Activated naive CD8-positive, alpha-beta T cell treated with anti-CD3 and anti-CD28 coated beads for 36 hours (primary cell): ENCODE measurements at regions not wholly inside any gene's neighbourhood (a gene's known extent, or its start where the extent isn't known, plus 50 kb on each side); places are given as distances from the start of the nearest gene placed in this dataset.
"Not testable (repeated sequence)": the region's sequence is repeated elsewhere in the genome, so short reads cannot be mapped to it uniquely, and the experiment has no call there.

Source experiments
- DNase-seq: peaks from one replicate; pipeline ENCODE4 v3.0.0; 2021
- H3K27ac Mint-ChIP-seq: one replicate; pipeline ENCODE4 v1.8.0; 2022; ENCODE audit warnings: mild to moderate bottlenecking, moderate library complexity, mixed read lengths
- H3K27me3 Mint-ChIP-seq: one replicate; pipeline ENCODE4 v1.8.0; 2022; ENCODE audit warnings: mild to moderate bottlenecking, mixed read lengths
- H3K36me3 Mint-ChIP-seq: one replicate; pipeline ENCODE4 v1.8.0; 2021; ENCODE audit warnings: mild to moderate bottlenecking, mixed read lengths
- H3K4me1 Mint-ChIP-seq: one replicate; pipeline ENCODE4 v1.8.0; 2021; ENCODE audit warnings: mixed read lengths
- H3K4me3 Mint-ChIP-seq: one replicate; pipeline ENCODE4 v1.8.0; 2022; ENCODE audit warnings: mild to moderate bottlenecking, moderate library complexity, mixed read lengths
- H3K9me3 Mint-ChIP-seq: one replicate; pipeline ENCODE4 v1.8.0; 2022; ENCODE audit warnings: mixed read lengths

DNA sequence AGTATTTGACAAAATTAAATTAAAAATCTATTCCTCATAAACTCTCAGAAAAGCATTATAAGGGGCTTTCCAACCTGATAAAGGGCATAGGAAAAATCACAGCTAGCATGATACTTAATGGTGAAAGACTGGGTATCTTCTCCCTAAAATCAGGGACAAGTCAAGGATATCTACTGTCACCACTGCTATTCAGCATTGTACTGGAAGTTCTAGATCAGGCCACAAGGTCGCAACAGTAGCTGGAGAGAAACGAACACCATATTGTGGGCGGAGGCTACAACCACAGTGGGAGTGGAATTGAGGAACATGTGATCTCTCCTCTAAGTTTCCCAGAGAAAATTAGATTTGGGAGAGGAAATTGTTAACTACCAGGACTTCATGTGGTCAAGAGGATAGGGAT lies 70.0 kb upstream of the NAMPT start:
- Mint-ChIP-seq H3K27me3 (peaks cover 72% of the 10 kb centered on the region), H3K9me3 (peaks cover 16% of the 10 kb centered on the region), H3K4me3 (no peak overlapping the region), H3K27ac (no peak overlapping the region), H3K4me1 (peaks cover 9% of the 10 kb centered on the region), H3K36me3 (peaks cover 17% of the 10 kb centered on the region)
- DNase-seq, result no peak

DNA sequence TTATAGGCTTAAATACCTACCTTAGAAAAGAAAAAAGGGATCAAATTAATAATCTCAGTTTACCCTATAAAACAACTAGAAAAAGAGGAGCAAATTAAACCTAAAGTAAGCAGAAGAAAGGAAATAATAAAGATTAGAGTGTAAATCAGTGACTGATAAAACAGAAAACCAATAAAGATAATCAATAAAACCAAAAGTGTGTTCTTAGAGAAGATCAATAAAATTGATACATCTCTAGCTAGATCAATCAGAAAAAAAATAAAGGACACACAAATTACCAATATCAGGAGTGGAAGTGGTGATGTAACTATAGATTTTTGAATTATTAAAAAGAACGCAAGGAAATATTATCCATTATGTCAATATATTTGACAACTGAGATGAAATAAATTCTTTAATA lies 69.2 kb upstream of the NAMPT start:
- peaks cover 64% of the 10 kb centered on the region for H3K27me3 Mint-ChIP-seq
- peaks cover 18% of the 10 kb centered on the region for H3K36me3 Mint-ChIP-seq
- no peak overlapping the region for H3K4me3 Mint-ChIP-seq

GRCh38 chr7:106348231-106348630 lies 63.4 kb upstream of the NAMPT start:
- Mint-ChIP-seq H3K4me3 (no peak overlapping the region), H3K36me3 (peaks cover 51% of the 10 kb centered on the region), H3K27ac (peak overlapping the region; percentile 56), H3K27me3 (peaks cover 23% of the 10 kb centered on the region), H3K4me1 (peaks cover 46% of the 10 kb centered on the region), H3K9me3 (peaks cover 44% of the 10 kb centered on the region)
- DNase-seq, result no peak

More for the DNA sequence above, 69.2 kb upstream of the NAMPT start:
- Mint-ChIP-seq H3K4me1 (peaks cover 9% of the 10 kb centered on the region), H3K9me3 (peaks cover 16% of the 10 kb centered on the region), H3K27ac (no peak overlapping the region)
- no peak for DNase-seq

- peaks cover 14% of the 10 kb centered on the region for H3K27me3 Mint-ChIP-seq
- peaks cover 58% of the 10 kb centered on the region for H3K36me3 Mint-ChIP-seq
- H3K4me3 Mint-ChIP-seq, result peak overlapping the region; percentile 48
- peaks cover 52% of the 10 kb centered on the region for H3K9me3 Mint-ChIP-seq
- DNase-seq, result no peak
- peak overlapping the region; percentile 97 for H3K27ac Mint-ChIP-seq
- peaks cover 47% of the 10 kb centered on the region for H3K4me1 Mint-ChIP-seq
Measured at GRCh38 chr7:106347229-106347833, 62.5 kb upstream of the NAMPT start.

DNA sequence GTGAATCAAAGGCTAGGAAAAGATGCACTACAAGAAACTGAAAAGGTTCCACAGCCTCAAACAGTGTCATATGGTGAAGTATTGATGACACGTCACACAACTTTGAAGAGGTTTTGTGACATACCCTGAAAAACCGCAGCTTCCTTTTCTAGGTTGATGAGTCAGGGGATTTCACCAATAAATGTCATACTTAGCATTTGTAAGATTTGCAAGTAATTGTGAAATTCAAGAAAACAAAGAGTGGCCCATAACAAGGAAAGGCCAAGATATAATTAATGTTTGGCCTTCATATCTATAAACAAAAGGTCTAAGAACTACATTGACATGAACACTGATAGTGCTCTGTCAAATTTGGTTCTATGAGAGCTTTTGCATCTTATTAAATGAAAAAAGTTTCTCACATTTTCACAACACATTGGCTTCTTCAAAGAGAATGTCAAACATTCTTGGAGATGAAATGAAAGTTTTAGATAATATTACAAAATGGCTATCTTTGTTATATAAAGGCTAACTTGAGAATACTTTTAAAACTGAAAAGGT lies 62.0 kb upstream of the NAMPT start:
- DNase-seq, result peak; percentile 48
- peaks cover 56% of the 10 kb centered on the region for H3K9me3 Mint-ChIP-seq
- peak overlapping the region; percentile 97 for H3K27ac Mint-ChIP-seq
- H3K36me3 Mint-ChIP-seq, result peaks cover 64% of the 10 kb centered on the region
- H3K27me3 Mint-ChIP-seq, result peaks cover 8% of the 10 kb centered on the region
- peak overlapping the region; percentile 69 for H3K4me3 Mint-ChIP-seq
- H3K4me1 Mint-ChIP-seq, result peaks cover 47% of the 10 kb centered on the region

DNA sequence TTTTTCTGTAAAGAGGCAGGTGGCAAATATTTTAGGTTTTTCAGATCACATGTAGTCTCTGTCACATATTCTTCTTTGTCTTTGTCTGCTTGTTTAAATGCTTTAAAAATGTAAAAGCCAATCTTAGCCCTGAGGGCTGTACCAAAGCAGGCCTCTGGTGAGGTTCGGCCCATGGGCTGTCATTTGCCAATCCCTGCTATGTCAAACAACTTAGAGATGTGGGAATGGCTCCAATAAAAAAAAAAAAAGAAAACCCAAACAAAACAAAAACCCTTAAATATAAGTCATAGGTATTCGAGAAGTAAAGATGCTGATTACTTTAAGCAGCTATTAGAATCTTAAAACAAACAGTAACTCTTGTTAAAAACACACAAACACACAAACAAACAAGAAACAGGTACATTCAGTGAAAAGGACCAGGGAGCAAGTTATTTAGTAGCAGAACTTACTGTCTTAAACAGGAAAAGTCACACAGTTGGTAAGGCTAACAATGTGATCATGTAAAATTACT lies 61.4 kb upstream of the NAMPT start:
- H3K9me3 Mint-ChIP-seq, result peaks cover 56% of the 10 kb centered on the region
- peak overlapping the region; percentile 97 for H3K27ac Mint-ChIP-seq
- no peak for DNase-seq
- peak overlapping the region; percentile 69 for H3K4me3 Mint-ChIP-seq
- H3K27me3 Mint-ChIP-seq, result peaks cover 5% of the 10 kb centered on the region
- peaks cover 47% of the 10 kb centered on the region for H3K4me1 Mint-ChIP-seq
- peaks cover 67% of the 10 kb centered on the region for H3K36me3 Mint-ChIP-seq

DNA sequence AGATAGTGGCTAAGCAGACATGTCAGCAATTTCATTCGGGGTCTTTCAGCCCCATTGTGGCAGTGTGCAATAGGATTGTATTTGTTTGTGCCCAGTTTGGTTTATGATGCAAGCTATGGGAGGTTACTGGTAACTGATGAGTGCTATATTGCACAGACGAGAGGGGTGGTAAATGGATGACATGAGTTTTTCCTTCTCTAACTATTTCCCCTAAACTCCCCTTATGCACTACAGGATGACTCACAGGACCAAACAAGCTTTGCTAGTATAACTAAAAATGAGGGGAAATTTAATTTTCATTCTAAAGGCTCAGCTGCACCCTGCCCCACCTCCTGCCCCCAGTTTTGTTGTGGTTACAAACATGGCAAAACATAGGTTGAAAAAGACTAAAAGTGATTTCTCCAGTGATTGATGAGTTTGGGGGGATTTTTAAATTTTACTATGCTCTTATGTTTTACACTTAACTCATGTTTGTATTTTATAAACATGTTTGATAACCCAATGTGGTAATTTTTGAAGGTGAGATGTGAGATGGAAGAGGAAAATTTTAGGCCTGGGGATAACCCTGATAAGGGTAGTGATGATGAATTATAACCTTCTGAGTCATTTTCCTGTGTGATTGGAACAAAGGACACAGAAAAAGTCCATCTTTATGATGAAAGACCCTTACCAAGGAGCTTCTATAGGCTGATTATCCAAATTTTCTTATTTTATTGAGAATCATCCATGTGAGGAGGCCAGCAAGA lies 60.8 kb upstream of the NAMPT start:
- H3K27me3 Mint-ChIP-seq, result peaks cover 1% of the 10 kb centered on the region
- H3K36me3 Mint-ChIP-seq, result peaks cover 68% of the 10 kb centered on the region
- H3K4me1 Mint-ChIP-seq, result peaks cover 47% of the 10 kb centered on the region
- H3K27ac Mint-ChIP-seq, result peak overlapping the region; percentile 97
- peak overlapping the region; percentile 69 for H3K4me3 Mint-ChIP-seq
- peaks cover 60% of the 10 kb centered on the region for H3K9me3 Mint-ChIP-seq
- DNase-seq, result peak; percentile 71

DNA sequence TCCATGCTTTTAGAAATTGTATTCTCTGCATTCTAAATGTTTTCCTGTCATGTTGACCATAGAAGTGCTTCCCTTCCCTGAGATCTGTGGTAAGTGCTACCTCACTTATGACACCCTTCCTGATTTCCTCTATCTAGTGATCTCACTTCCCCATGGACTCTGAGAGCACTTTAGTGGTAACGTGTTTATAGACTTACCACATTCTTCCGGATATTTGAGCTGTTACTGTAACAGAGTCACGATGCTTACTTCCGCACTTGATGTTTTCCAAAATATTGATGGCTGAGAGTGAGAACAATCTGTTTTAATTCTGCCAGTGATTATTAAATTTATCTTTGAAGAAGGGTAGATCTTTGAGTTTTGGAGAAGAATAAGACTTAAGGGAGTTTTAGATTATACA lies 60.1 kb upstream of the NAMPT start:
- H3K27me3 Mint-ChIP-seq, result no peaks in the 10 kb centered on the region
- peaks cover 64% of the 10 kb centered on the region for H3K9me3 Mint-ChIP-seq
- peak overlapping the region; percentile 97 for H3K27ac Mint-ChIP-seq
- DNase-seq, result no peak
- H3K36me3 Mint-ChIP-seq, result peaks cover 68% of the 10 kb centered on the region
- H3K4me1 Mint-ChIP-seq, result peaks cover 47% of the 10 kb centered on the region
- peak overlapping the region; percentile 16 for H3K4me3 Mint-ChIP-seq

GRCh38 chr7:106344211-106344610 lies 59.4 kb upstream of the NAMPT start:
- Mint-ChIP-seq H3K27me3 (no peaks in the 10 kb centered on the region), H3K9me3 (peaks cover 61% of the 10 kb centered on the region), H3K4me1 (peaks cover 47% of the 10 kb centered on the region), H3K36me3 (peaks cover 65% of the 10 kb centered on the region), H3K27ac (peak overlapping the region; percentile 97), H3K4me3 (no peak overlapping the region)
- no peak for DNase-seq

- H3K4me1 Mint-ChIP-seq, result peaks cover 38% of the 10 kb centered on the region
- peaks cover 54% of the 10 kb centered on the region for H3K9me3 Mint-ChIP-seq
- not testable (repeated sequence) for H3K4me3 Mint-ChIP-seq, H3K27ac Mint-ChIP-seq, H3K27me3 Mint-ChIP-seq, DNase-seq
- H3K36me3 Mint-ChIP-seq, result peaks cover 49% of the 10 kb centered on the region
Measured at GRCh38 chr7:106342049-106342448, 57.3 kb upstream of the NAMPT start.

DNA sequence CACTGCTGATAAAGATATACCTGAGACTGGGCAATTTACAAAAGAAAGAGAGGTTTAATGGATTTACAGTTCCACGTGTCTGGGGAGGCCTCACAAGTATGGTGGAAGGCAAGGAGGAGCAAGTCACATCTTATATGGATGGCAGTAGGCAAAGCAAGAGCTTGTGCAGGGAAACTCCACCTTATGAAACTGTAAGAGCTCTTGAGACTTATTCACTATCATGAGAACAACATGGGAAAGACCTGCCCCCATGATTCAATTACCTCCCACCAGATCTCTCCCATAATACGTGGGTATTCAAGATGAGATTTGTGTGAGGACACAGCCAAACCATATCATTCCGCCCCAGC lies 55.4 kb upstream of the NAMPT start:
- H3K4me1 Mint-ChIP-seq, result peaks cover 21% of the 10 kb centered on the region
- H3K27me3 Mint-ChIP-seq, result peaks cover 10% of the 10 kb centered on the region
- peaks cover 57% of the 10 kb centered on the region for H3K9me3 Mint-ChIP-seq
- H3K27ac Mint-ChIP-seq, DNase-seq, H3K4me3 Mint-ChIP-seq: not testable (repeated sequence)
- H3K36me3 Mint-ChIP-seq, result peaks cover 51% of the 10 kb centered on the region

DNA sequence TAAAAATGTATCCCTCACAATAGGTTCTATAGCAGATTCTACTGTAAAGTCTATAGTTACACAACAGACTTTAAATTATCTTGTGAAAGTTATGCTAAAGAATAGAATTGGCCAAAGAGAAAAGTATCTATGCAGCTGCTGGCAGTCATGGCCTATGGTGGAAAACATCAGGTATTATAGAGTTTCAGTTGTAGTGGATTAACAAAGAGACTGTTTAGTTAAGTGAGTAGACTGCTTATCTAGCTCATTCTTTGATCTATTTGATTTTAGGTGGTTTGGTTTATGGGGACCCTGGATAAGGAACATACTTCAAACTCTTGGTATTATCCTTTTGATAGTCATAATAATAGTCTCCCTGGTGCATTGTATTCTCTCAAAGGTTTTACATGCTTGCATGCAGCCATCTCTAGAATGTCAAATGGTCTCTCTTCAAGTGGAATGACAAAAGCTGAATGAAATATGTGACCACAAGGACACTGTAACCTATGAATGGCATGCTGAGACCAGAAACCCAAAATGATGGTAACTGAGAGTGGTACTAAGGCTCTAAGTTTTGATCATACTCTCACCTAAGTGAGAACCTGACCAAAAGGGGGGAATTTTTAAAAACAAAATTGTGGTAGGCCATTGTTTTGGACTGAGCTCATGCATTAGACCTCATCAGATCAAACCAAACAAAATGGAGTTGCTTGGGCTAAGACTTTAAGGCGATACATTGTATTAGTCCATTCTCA lies 54.9 kb upstream of the NAMPT start:
- Mint-ChIP-seq H3K4me1 (peaks cover 15% of the 10 kb centered on the region), H3K9me3 (peaks cover 54% of the 10 kb centered on the region), H3K36me3 (peaks cover 46% of the 10 kb centered on the region), H3K27ac (no peak overlapping the region), H3K4me3 (no peak overlapping the region), H3K27me3 (peaks cover 12% of the 10 kb centered on the region)
- no peak for DNase-seq

- no peak for DNase-seq
- no peak overlapping the region for H3K27ac Mint-ChIP-seq
- H3K36me3 Mint-ChIP-seq, result peaks cover 30% of the 10 kb centered on the region
- H3K4me3 Mint-ChIP-seq, result no peak overlapping the region
- peaks cover 39% of the 10 kb centered on the region for H3K9me3 Mint-ChIP-seq
- peaks cover 14% of the 10 kb centered on the region for H3K27me3 Mint-ChIP-seq
- peaks cover 1% of the 10 kb centered on the region for H3K4me1 Mint-ChIP-seq
Measured at GRCh38 chr7:106337754-106338153, 53.0 kb upstream of the NAMPT start.

- Mint-ChIP-seq H3K4me1 (no peaks in the 10 kb centered on the region), H3K27me3 (peaks cover 26% of the 10 kb centered on the region), H3K27ac (no peak overlapping the region), H3K4me3 (no peak overlapping the region), H3K9me3 (peaks cover 24% of the 10 kb centered on the region), H3K36me3 (peaks cover 14% of the 10 kb centered on the region)
- no peak for DNase-seq
Measured at GRCh38 chr7:106335814-106336213, 51.0 kb upstream of the NAMPT start.
